WTC11 (cell line): ENCODE measurements at regions not wholly inside any gene's neighbourhood (a gene's known extent, or its start where the extent isn't known, plus 50 kb on each side); places are given as distances from the start of the nearest gene placed in this dataset.

ENCODE experiments used
- ATAC-seq: fragments of 200-7000 bp; cut with Tn5 transposase; 2 replicates; pipeline ENCODE4 v1.10.0; 2021; ENCODE audit warnings: mild to moderate bottlenecking, moderate library complexity
- CTCF ChIA-PET: fragments of 300-600 bp; sonication (Branson Sonifier 250); formaldehyde crosslinking; loops from one replicate; lab custom pipeline; 2021; ENCODE audit warnings: antibody characterized with exemption; lab: Charles Lee
- POLR2A ChIA-PET: fragments of 350-600 bp; sonication (Branson Sonifier 250); formaldehyde crosslinking; loops from one replicate; lab custom pipeline; 2021; ENCODE audit warnings: antibody characterized with exemption; lab: Charles Lee
- DNase-seq: peaks from one replicate; pipeline ENCODE4 v3.0.0; 2021; ENCODE audit warnings: low spot score
- H3K27ac Mint-ChIP-seq: 2 replicates; pipeline ENCODE4 v1.8.0; 2021; ENCODE audit warnings: mixed read lengths
- H3K27me3 Mint-ChIP-seq: 2 replicates; pipeline ENCODE4 v1.8.0; 2021; ENCODE audit warnings: low read depth, mild to moderate bottlenecking, moderate library complexity, mixed read lengths
- H3K36me3 Mint-ChIP-seq: 2 replicates; pipeline ENCODE4 v1.8.0; 2021; ENCODE audit warnings: mixed read lengths
- H3K4me1 Mint-ChIP-seq: 2 replicates; pipeline ENCODE4 v1.8.0; 2022; ENCODE audit warnings: mixed read lengths
- H3K4me3 Mint-ChIP-seq: 2 replicates; pipeline ENCODE4 v1.8.0; 2021; ENCODE audit warnings: mild to moderate bottlenecking, moderate library complexity, mixed read lengths
- H3K9me3 Mint-ChIP-seq: 2 replicates; pipeline ENCODE4 v1.8.0; 2021; ENCODE audit warnings: mixed read lengths
- AFF4 ChIP-seq: sonication (generic); formaldehyde crosslinking; IDR thresholded peaks from 2 replicates; pipeline ENCODE4 v1.8.1; 2023; ENCODE audit warnings: mild to moderate bottlenecking, missing genetic modification reagents, borderline replicate concordance
- CDX4 ChIP-seq: fragments of 250-450 bp; sonication (Bioruptor Pico); IDR thresholded peaks from 2 replicates; pipeline ENCODE4 v1.9.0; 2021; ENCODE audit warnings: moderate library complexity, mild to moderate bottlenecking, inconsistent platforms, borderline replicate concordance
- E2F1 ChIP-seq: sonication (generic); formaldehyde crosslinking; IDR thresholded peaks from 2 replicates; pipeline ENCODE4 v1.8.0; 2022; ENCODE audit warnings: mild to moderate bottlenecking, missing genetic modification reagents
- E2F4 ChIP-seq: sonication (generic); formaldehyde crosslinking; IDR thresholded peaks from 2 replicates; pipeline ENCODE4 v1.8.1; 2022; ENCODE audit warnings: low read depth, mild to moderate bottlenecking, moderate library complexity, missing genetic modification reagents, borderline replicate concordance
- EMX1 ChIP-seq: fragments of 250-450 bp; sonication (Bioruptor Pico); IDR thresholded peaks from 2 replicates; pipeline ENCODE4 v1.8.0; 2021; ENCODE audit warnings: mild to moderate bottlenecking
- NFYB ChIP-seq: sonication (generic); formaldehyde crosslinking; conservative IDR thresholded peaks from 2 replicates; pipeline ENCODE4 v1.8.0; 2022; ENCODE audit warnings: low read depth, missing genetic modification reagents
- NR1H2 ChIP-seq: sonication (generic); formaldehyde crosslinking; IDR thresholded peaks from 2 replicates; pipeline ENCODE4 v1.9.0; 2021; ENCODE audit warnings: mild to moderate bottlenecking, moderate library complexity, missing genetic modification reagents
- PRRX2 ChIP-seq: fragments of 250-450 bp; sonication (Bioruptor Pico); IDR thresholded peaks from 2 replicates; pipeline ENCODE4 v1.8.0; 2021; ENCODE audit warnings: mild to moderate bottlenecking
- SP1 ChIP-seq: sonication (generic); formaldehyde crosslinking; conservative IDR thresholded peaks from 2 replicates; pipeline ENCODE4 v1.8.1; 2022; ENCODE audit warnings: missing genetic modification reagents
- TEAD1 ChIP-seq: sonication (generic); formaldehyde crosslinking; IDR thresholded peaks from 2 replicates; pipeline ENCODE4 v1.8.0; 2022; ENCODE audit warnings: mild to moderate bottlenecking, missing genetic modification reagents
- ZBTB21 ChIP-seq: sonication (generic); formaldehyde crosslinking; IDR thresholded peaks from 2 replicates; pipeline ENCODE4 v1.8.1; 2023; ENCODE audit warnings: mild to moderate bottlenecking, missing genetic modification reagents, borderline replicate concordance
- ZMAT4 ChIP-seq: fragments of 250-450 bp; sonication (Bioruptor Pico); IDR thresholded peaks from 2 replicates; pipeline ENCODE4 v1.9.0; 2021; ENCODE audit warnings: mild to moderate bottlenecking
- ZNF219 ChIP-seq: sonication (generic); formaldehyde crosslinking; IDR thresholded peaks from 2 replicates; pipeline ENCODE4 v1.8.0; 2023; ENCODE audit warnings: missing genetic modification reagents, mild to moderate bottlenecking, borderline replicate concordance
- ZNF532 ChIP-seq: fragments of 250-450 bp; sonication (Bioruptor Pico); IDR thresholded peaks from 2 replicates; pipeline ENCODE4 v1.9.0; 2021; ENCODE audit warnings: mild to moderate bottlenecking, borderline replicate concordance
- ZNF671 ChIP-seq: fragments of 250-450 bp; sonication (Bioruptor Pico); IDR thresholded peaks from 2 replicates; pipeline ENCODE4 v1.8.0; 2021; ENCODE audit warnings: mild to moderate bottlenecking
- ZSCAN18 ChIP-seq: fragments of 250-450 bp; sonication (Bioruptor Pico); IDR thresholded peaks from 2 replicates; pipeline ENCODE4 v2.1.2; 2022; ENCODE audit warnings: mild to moderate bottlenecking, moderate library complexity

- TF ChIP-seq ZMAT4 (CRISPR knock-in tag) (no peak), ZNF219 (no peak), AFF4 (CRISPR knock-in tag) (no peak), TEAD1 (CRISPR knock-in tag) (no peak), PRRX2 (CRISPR knock-in tag) (no peak)
These were observed 465.8 kb upstream of the PLXNA2 start (continued) for GRCh38 chr1:208709981-208710380.

GRCh38 chr1:208714323-208714722, 470.1 kb upstream of the PLXNA2 start:
- no peak overlapping the region for H3K27ac Mint-ChIP-seq

More at GRCh38 chr1:208714323-208714722, 470.1 kb upstream of the PLXNA2 start:
- Mint-ChIP-seq H3K4me1 (peaks cover 21% of the 10 kb centered on the region), H3K27me3 (no peaks in the 10 kb centered on the region), H3K4me3 (no peak overlapping the region), H3K36me3 (peaks cover 2% of the 10 kb centered on the region; the same call in 1 of the 2 replicates), H3K9me3 (peaks cover 8% of the 10 kb centered on the region)
- CTCF ChIA-PET = no interaction called here
- ATAC-seq = no peak
- TF ChIP-seq ZSCAN18 (no peak), E2F1 (CRISPR knock-in tag) (no peak), NFYB (CRISPR knock-in tag) (no peak), CDX4 (CRISPR knock-in tag) (no peak), ZBTB21 (CRISPR knock-in tag) (no peak), EMX1 (CRISPR knock-in tag) (no peak), E2F4 (no peak), ZNF671 (no peak), SP1 (CRISPR knock-in tag) (no peak), NR1H2 (CRISPR knock-in tag) (no peak), ZNF532 (CRISPR knock-in tag) (no peak)
- POLR2A ChIA-PET = interaction anchor here (0.9 kb wide), 1 partner anchor 34 kb away, joined by 3 read pairs; no protein-coding TSS in a partner anchor
- no peak for DNase-seq
